SK-N-DZ (cell line): ENCODE measurements at regions not wholly inside any gene's neighbourhood (a gene's known extent, or its start where the extent isn't known, plus 50 kb on each side); places are given as distances from the start of the nearest gene placed in this dataset.

Source experiments
- DNase-seq: peaks from one replicate; pipeline ENCODE4 v3.0.0-alpha.2; 2015; ENCODE audit warnings: low spot score

DNA sequence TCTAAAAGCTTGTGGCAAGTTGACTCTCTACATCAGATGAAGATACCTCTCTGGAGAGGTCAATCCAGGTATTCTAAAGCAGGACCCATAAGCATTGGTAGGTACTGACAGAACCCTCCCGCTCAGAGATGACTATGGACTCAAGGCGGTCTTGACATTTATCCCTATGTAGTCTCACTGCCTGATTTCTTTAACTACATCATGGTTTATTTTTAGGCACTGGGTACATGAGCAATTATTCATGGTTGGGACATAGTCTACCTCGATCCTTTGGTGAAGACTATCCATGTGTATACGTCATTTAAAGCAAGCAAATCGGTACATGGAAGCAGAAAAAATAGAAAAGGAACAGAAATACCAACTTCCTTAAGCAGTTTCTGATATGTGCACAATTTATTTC is 136.2 kb upstream of the TAB2 start:
- no peak for DNase-seq

GRCh38 chr6:149182262-149182661 is 135.2 kb upstream of the TAB2 start:
- no peak for DNase-seq

DNA sequence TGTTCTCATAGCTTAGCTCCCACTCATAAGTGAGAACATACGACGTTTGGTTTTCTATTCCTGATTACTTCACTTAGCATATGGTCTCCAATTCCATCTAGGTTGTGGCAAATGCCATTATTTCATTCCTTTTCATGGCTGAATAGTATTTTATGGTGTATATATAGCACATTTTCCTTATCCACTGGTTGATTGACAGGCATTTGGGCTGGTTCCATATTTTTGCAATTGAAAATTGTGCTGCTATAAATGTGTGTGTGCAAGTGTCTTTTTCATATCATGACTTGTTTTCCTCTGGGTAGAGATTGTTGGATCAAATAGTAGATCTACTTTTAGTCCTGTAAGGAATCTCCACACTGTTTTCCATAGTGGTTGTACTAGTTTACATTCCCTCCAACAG is 133.0 kb upstream of the TAB2 start:
- no peak for DNase-seq

DNA sequence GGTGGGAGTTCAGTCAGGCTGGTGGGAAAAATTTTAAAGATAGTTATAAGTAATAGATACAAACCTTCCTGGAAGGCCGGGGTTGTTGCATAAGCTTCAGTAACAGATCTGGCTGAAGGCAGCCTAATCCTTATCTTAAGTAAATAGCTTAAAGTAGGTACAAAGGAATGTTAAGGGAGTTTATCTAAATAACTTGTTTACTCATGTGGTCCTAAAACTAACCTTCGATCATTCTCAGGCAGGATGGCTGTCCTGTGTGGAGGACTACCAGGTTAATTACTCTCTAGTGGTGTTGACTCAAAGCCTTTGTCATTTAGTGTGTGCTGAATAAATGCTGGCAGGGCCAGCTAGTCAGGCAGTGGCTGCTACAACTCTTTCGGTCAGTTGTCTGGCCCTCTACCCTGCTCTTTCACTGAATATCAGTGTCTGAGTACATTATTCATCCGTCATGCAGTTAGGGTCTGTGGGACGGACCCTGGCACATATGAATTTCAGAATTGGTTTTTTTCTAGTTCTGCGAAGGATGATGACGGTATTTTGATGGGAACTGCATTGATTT is 131.6 kb upstream of the TAB2 start:
- no peak for DNase-seq

DNA sequence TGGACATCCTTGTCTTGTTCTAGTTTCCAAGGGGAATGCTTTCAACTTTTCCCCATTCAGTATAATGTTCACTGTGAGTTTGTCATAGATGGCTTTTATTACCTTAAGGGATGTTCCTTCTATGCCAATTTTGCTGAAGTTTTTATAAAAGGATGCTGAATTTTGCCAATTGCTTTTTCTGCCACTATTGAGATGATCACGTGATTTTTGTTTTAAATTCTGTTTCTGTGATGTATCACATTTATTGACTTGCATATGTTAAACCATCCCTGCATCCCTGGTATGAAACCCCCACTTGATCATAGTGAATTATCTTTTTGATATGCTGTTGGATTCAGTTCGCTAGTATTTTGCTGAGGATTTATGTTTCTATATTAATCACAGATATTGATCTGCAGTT is 130.6 kb upstream of the TAB2 start:
- no peak for DNase-seq

GRCh38 chr6:149190224-149190831 is 127.2 kb upstream of the TAB2 start:
- DNase-seq = no peak

- DNase-seq = no peak
These were observed 122.5 kb upstream of the TAB2 start for GRCh38 chr6:149194820-149195558.

DNA sequence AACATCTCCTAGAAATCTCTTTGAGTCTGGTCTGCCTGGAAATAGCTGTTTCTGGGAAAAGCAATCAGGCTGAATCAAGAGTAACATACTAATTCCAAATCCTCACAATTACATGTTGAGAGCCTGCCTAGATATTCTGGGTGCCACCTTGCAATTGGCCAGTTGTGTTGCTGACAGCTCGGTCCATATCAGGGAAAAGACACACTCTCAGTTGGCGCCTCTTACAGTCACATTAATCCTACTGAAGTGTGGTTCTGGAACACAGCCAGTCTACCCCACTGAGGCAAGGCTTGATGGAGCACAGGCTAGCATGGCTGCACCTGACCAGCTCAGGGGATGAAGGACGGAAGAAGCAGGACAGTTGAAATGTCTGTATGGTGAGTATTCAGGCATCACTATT is 121.4 kb upstream of the TAB2 start:
- DNase-seq = no peak

- DNase-seq = no peak
These were observed 120.0 kb upstream of the TAB2 start for GRCh38 chr6:149197482-149197881.

DNA sequence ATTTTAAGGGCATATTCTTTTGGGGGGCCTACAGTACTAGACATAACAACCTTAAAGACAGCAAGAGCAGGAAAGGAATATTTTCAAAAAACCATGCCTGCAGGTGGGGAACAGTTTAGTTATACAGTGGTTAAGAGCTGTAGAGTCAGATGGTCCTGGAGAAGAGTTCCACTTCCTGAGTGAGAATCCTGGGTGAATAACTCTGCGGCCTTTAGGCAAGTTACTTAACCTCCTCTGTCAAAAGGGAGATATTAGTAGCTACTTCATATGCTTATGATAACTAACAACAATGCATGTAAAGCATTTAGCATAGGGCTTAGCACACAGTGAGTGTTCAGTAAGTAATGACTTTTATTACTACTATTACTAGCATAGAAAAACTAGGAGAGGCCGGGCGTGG is 119.2 kb upstream of the TAB2 start:
- DNase-seq = no peak

- DNase-seq = no peak
These were observed 117.1 kb upstream of the TAB2 start for GRCh38 chr6:149200282-149200945.

DNA sequence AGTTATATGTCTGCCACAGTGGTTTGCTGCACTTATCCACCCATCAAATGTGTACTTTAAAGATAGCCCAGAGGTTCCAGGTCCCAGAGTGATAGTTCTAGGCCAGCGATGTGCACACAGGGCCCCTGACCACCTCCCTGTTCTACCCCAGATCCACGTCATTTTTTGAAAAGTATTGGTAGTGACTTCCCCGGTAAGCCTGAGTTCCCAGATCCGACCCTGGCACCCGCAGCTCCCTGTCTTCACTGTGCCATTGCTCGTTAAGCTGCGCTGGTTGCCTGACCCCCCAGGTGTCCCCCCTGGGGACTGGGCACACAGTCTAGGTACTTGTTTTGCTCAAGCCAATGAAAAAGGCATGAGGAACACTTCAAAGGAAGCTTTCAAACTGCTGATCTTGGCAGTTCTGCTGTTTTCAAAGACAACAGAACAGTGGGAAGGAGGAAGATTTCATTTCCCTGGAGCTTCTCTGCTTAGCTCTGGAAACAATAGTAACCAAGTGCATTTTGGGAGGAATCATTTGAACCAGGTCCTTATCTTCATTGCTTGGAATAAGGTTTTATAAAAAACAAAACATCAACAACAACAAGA is 116.3 kb upstream of the TAB2 start:
- no peak for DNase-seq

- no peak for DNase-seq
These were observed 115.4 kb upstream of the TAB2 start for GRCh38 chr6:149202100-149202499.

DNA sequence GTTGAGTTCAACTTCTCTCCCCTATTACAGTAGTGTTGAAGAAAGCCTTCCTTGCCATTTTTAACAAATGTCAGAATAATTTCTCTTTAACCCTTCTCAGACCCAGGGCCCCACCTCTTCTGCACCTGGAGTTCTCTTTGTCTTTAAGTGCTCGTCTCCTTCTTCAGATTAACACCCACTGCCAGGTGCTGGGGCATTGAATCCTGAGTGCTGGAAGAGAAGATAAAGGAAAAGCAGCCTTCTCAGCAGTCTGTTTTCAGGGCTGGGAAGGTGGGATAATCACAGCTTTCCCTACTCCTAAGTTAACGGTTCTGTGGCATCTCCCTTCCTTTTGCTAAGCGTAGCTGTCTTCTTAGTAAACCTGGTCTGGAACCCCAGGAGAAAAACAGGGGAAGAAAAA is 114.6 kb upstream of the TAB2 start:
- no peak for DNase-seq

GRCh38 chr6:149203509-149203908 is 114.0 kb upstream of the TAB2 start:
- no peak for DNase-seq

DNA sequence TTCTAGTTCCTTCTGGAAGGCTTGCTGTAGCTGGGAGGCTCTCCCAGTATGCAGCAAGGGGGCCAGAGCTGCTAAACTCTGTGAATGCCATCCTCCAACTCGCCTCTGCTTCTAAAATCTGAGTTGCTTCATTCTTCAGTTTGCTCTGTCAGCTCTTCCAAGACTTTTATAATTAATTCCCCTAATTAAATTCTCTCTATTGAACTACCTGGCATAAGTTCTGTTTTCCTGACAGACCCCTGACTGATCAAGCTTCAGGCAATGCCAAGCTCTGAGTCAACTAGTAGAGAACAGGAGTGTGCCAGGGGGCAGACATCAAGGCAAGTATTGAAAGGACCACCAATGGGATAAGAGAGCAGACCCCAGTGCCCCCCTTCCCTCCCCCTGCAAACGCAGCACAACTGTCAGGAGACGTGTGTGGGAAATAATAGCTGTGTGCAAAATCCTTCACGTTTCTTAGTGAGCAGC is 109.3 kb upstream of the TAB2 start:
- no peak for DNase-seq

DNA sequence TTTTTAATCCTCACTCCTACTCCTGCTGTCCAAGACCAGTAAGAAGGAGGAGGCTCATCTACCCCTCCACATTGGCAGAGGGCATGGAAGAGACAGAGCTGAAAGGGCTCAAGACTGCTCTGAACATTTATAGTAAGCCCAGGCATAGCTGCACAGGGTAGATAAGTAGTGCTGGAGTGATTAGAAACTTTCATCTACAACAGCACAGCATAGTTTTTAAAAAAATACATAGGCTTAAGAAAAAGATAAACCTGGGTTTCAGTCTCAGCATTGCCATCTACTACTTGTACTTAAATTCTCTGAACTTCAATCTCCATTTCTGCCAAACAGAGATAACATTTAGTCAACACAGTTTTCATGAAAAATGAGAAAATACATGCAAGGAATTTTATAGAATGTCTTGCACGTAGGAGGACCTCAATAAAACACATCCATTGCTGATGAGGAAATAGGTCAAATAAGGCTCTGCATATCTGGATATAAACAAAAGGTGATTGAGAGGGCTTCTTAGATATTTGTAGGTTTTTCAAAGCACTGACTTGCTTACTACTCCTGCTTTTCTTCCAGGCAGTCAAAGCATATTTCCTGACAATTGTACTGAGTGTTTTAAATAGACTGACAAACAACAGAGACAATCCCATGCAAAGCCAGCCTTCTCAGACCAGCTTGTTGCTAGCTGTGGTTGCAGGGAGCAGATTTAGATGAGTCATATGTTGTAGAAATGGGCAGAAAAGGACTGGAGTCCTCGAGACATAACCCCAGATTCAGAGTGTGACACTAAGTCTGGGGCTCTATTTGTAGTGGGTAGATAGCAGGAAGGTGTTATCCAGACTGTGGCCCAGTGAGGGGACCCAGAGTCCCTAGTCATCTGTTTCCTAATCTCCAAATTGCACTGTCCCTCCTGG is 107.4 kb upstream of the TAB2 start:
- no peak for DNase-seq

GRCh38 chr6:149211046-149211571 is 106.4 kb upstream of the TAB2 start:
- no peak for DNase-seq

DNA sequence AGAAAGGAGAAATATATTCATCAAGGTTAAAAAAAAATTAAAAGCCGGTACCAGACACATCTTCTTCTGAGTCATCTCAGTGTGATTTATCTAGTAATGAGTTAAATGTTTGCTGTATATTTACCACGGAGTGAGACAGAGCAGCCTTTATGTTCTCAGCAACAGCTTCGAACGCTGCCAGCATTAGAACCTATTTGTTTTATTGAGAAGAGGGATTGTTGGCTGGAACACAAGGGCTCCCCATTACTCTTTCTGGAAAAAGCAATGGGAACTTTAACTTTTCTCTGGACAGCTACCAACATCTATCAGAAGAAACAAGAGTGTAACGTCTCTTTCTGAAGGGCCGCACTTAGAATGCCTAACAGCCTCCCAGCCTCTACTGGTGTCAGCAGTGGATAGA is 105.3 kb upstream of the TAB2 start:
- DNase-seq = no peak

DNA sequence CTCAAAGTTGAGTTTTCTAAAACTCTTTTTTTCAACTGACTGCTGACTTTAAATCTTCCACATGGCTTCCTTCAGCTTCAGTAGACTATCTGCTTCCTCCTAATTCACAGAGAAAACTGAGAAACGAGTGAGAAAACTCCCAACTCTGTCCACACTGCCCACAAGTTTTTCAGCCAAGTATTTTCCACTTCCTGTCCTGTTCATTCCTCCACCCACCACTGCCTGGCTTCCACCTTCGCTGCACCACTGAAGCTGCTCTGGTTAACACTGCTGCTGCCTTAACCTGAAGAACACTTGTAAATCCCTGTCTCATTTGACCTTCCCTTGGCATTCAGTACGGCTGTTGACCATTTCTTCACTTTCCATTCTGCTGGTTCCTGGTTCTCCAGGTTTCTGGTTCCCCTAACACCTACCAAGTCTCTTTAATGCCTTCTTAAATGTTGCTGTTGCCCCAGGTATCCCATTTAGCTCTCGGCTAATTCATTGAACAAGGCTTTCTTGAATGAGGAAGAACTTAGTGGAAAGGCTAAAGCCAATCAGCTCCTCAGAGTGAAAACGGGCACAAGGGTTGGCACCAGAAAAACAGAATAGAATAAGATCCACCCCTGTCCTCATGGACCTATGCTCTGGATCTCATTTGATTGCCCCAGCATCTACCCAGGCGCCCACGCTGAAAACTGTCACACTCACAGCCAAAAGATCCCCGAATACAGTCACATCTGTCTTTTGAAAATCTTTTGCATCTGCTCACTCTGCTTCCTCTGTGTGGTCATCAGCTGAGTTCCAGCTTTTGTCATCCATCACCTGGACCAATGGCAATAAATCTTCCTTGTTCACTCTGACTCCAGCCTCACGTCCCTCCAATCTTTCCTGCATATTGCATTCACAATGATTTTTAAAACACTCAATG is 104.4 kb upstream of the TAB2 start:
- no peak for DNase-seq
